ENCODE measurements at regions not wholly inside any gene's neighbourhood (a gene's known extent, or its start where the extent isn't known, plus 50 kb on each side); places are given as distances from the start of the nearest gene placed in this dataset.
"Not testable (repeated sequence)": the region's sequence is repeated elsewhere in the genome, so short reads cannot be mapped to it uniquely, and the experiment has no call there.

GRCh38 chr1:81501485-81501884, 299.2 kb upstream of the ADGRL2 start:
- TF ChIP-seq, protein P1, sequence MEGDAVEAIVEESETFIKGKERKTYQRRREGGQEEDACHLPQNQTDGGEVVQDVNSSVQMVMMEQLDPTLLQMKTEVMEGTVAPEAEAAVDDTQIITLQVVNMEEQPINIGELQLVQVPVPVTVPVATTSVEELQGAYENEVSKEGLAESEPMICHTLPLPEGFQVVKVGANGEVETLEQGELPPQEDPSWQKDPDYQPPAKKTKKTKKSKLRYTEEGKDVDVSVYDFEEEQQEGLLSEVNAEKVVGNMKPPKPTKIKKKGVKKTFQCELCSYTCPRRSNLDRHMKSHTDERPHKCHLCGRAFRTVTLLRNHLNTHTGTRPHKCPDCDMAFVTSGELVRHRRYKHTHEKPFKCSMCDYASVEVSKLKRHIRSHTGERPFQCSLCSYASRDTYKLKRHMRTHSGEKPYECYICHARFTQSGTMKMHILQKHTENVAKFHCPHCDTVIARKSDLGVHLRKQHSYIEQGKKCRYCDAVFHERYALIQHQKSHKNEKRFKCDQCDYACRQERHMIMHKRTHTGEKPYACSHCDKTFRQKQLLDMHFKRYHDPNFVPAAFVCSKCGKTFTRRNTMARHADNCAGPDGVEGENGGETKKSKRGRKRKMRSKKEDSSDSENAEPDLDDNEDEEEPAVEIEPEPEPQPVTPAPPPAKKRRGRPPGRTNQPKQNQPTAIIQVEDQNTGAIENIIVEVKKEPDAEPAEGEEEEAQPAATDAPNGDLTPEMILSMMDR (IDR thresholded peaks at IDR 0.05) = not testable (repeated sequence)
- not testable (repeated sequence) for TF ChIP-seq POLR2A (IDR thresholded peaks at IDR 0.05)
